Activated CD4-positive, alpha-beta T cell treated with anti-CD3 and anti-CD28 coated beads for 36 hours (primary cell): ENCODE measurements at regions not wholly inside any gene's neighbourhood (a gene's known extent, or its start where the extent isn't known, plus 50 kb on each side); places are given as distances from the start of the nearest gene placed in this dataset.

ENCODE experiments used
- ATAC-seq: fragments of 200-7000 bp; cut with Tn5 transposase; one replicate; pipeline ENCODE4 v1.10.0; 2021; ENCODE audit warnings: mild to moderate bottlenecking, moderate library complexity
- CTCF ChIA-PET: fragments of 350-600 bp; sonication (Branson Sonifier 250); formaldehyde crosslinking; loops from one replicate; lab custom pipeline; 2021; ENCODE audit warnings: antibody characterized with exemption; lab: Charles Lee
- POLR2A ChIA-PET: fragments of 350-600 bp; sonication (Branson Sonifier 250); formaldehyde crosslinking; loops from one replicate; lab custom pipeline; 2021; ENCODE audit warnings: antibody characterized with exemption, inconsistent platforms; lab: Charles Lee
- DNase-seq: peaks from one replicate; pipeline ENCODE4 v3.0.0-alpha.2; 2020
- H3K27ac Mint-ChIP-seq: one replicate; pipeline ENCODE4 v1.8.0; 2021; ENCODE audit warnings: mixed read lengths
- H3K27me3 Mint-ChIP-seq: one replicate; pipeline ENCODE4 v1.8.0; 2021; ENCODE audit warnings: mixed read lengths
- H3K36me3 Mint-ChIP-seq: one replicate; pipeline ENCODE4 v1.8.0; 2021; ENCODE audit warnings: low read depth, mixed read lengths
- H3K4me1 Mint-ChIP-seq: one replicate; pipeline ENCODE4 v1.8.0; 2021; ENCODE audit warnings: mixed read lengths
- H3K4me3 Mint-ChIP-seq: one replicate; pipeline ENCODE4 v1.8.0; 2021; ENCODE audit warnings: mild to moderate bottlenecking, moderate library complexity, mixed read lengths
- H3K9me3 Mint-ChIP-seq: one replicate; pipeline ENCODE4 v1.8.0; 2021; ENCODE audit warnings: low read depth, mixed read lengths
- intact Hi-C, 2 experiments: fragments of 100-400 bp; cut with DNase I in 1 of 2; cut with micrococcal nuclease in 1 of 2; formaldehyde crosslinking; loops; one replicate each; pipeline versions ENCODE4 v1.14.2 to v1.15.1; 2022 to 2024; cut with DNase I, micrococcal nuclease

DNA sequence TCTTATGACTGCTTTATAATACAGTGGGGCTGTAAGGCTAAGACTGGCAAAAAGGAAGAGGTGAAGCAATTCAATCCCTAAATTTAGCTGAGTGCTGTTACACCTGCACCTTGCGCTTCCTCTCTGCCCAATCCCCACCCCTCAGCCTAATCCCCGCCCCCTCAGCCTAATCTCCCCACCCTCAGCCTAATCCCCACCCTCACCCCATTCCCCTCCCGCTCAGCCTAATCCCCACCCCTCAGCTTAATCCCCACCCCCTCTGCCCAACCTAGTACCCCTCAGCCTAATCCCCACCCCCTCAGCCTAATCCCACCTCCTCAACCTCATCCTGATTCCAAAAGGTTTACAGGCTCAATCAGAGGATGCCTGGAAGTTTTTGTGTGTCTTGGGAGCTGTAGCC is 155.5 kb downstream of the PMP22 start:
- Mint-ChIP-seq H3K36me3 (no peaks in the 10 kb centered on the region), H3K4me3 (no peak overlapping the region), H3K9me3 (no peaks in the 10 kb centered on the region), H3K4me1 (no peaks in the 10 kb centered on the region), H3K27me3 (no peaks in the 10 kb centered on the region), H3K27ac (no peak overlapping the region)
- intact Hi-C loops = no loop called here
- ChIA-PET CTCF (interaction anchor here (0.7 kb wide), 1 partner anchor 17 kb away, joined by 3 read pairs; no protein-coding TSS in a partner anchor), POLR2A (no interaction called here)
- DNase-seq (no peak), ATAC-seq (no peak)

DNA sequence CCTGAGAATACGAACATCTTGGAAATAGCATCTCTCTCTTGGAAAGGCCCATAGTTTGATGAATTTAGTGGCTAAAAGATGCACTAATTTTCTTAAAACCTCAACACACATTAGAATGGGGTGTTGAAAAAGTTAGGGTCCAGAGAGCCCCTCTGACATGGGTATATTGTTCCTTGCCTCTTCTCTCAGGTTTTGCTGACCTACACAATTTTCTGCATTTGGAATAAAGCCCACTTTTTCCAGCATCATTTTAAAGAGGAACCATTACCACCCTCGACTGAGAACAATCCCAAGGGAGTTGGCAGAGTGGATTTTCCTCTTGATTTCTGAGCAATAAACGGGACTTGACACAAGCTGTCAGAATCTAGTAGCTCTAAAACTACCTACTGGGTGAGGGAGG is 156.1 kb downstream of the PMP22 start:
- no peak overlapping the region for H3K4me3 Mint-ChIP-seq
- no peaks in the 10 kb centered on the region for H3K27me3 Mint-ChIP-seq
- no peak for DNase-seq
- no peaks in the 10 kb centered on the region for H3K9me3 Mint-ChIP-seq
- H3K36me3 Mint-ChIP-seq = no peaks in the 10 kb centered on the region
- ChIA-PET POLR2A (no interaction called here), CTCF (interaction anchor here (0.7 kb wide), 1 partner anchor 18 kb away, joined by 3 read pairs; no protein-coding TSS in a partner anchor)
- intact Hi-C loops = no loop called here
- H3K27ac Mint-ChIP-seq = no peak overlapping the region
- no peaks in the 10 kb centered on the region for H3K4me1 Mint-ChIP-seq
- no peak for ATAC-seq

- H3K4me3 Mint-ChIP-seq = no peak overlapping the region
- DNase-seq = no peak
- no peaks in the 10 kb centered on the region for H3K36me3 Mint-ChIP-seq
- H3K27me3 Mint-ChIP-seq = no peaks in the 10 kb centered on the region
- H3K4me1 Mint-ChIP-seq = no peaks in the 10 kb centered on the region
- H3K9me3 Mint-ChIP-seq = no peaks in the 10 kb centered on the region
- POLR2A ChIA-PET = no interaction called here
- intact Hi-C loops = no loop called here
- no peak for ATAC-seq
- CTCF ChIA-PET = no interaction called here
- no peak overlapping the region for H3K27ac Mint-ChIP-seq
Observed at GRCh38 chr17:15106540-15106939, 158.6 kb downstream of the PMP22 start.

DNA sequence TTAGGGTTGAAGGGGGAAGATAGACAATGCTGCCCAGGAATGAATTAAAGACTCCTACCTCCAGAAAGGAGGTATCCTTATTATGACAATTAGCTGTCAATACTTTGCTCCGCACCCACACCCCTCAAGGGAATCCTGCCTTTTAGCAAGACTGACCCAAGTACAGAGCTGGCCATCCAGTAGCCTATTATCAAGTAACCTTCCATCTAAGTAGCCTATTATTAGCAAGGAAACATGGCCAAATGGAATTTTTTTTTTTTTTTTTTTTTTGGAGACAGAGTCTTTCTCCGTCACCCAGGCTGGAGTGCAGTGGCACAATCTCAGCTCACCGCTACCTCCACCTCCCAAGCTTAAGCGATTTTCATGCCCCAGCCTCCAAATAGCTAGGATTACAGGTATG is 161.3 kb downstream of the PMP22 start:
- ChIA-PET POLR2A (no interaction called here), CTCF (interaction anchor here (0.6 kb wide), 1 partner anchor 478 kb away, joined by 4 read pairs; no protein-coding TSS in a partner anchor)
- Mint-ChIP-seq H3K27me3 (peaks cover 6% of the 10 kb centered on the region), H3K36me3 (no peaks in the 10 kb centered on the region), H3K27ac (no peak overlapping the region), H3K4me3 (no peak overlapping the region), H3K9me3 (no peaks in the 10 kb centered on the region), H3K4me1 (no peaks in the 10 kb centered on the region)
- ATAC-seq (no peak), DNase-seq (no peak)
- intact Hi-C loops = no loop called here

DNA sequence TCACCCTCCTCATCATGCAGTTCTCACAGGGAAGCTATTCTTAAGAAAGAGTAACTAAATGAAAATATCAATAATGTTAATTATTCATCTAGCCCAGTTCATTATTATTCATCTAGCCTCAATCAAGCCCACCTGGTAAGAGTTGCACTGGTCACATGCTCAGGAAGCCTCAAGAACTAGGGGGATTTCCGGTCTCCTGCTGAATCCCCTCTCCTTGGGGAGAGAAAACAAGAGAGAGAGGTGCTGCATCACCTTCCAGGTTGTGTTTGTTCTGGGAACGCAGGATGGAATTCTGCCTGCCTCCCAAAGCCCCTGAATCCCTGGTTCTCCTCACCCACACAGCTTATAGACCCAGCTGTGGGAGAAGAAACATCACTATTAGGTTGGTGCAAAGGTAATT is 164.0 kb downstream of the PMP22 start:
- ChIA-PET POLR2A (no interaction called here), CTCF (interaction anchor here (0.5 kb wide), 1 partner anchor 73 kb away, joined by 3 read pairs; no protein-coding TSS in a partner anchor)
- no peak overlapping the region for H3K27ac Mint-ChIP-seq
- H3K4me1 Mint-ChIP-seq = no peaks in the 10 kb centered on the region
- H3K4me3 Mint-ChIP-seq = no peak overlapping the region
- peaks cover 9% of the 10 kb centered on the region for H3K27me3 Mint-ChIP-seq
- no peaks in the 10 kb centered on the region for H3K9me3 Mint-ChIP-seq
- DNase-seq = no peak
- intact Hi-C loops = no loop called here
- no peaks in the 10 kb centered on the region for H3K36me3 Mint-ChIP-seq
- ATAC-seq = no peak

DNA sequence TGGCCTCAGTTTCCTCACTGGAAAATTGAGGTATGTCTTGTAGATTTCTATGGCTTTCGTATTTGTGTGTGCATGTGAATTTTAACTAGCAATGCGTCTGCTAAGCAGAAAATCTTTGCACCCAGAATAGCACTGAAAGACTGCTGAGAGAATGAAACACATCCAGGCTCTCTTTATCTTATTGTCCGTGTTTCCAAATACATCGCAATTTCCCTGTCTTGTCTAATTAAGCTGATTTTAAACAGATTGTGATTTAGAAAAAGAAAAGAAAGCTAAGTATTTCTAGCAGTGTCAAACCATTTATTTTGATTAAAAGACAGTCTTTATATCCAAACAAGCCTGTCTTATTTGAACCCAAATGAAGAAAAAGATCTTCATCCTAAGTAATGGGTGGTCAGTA is 168.6 kb downstream of the PMP22 start:
- DNase-seq (no peak), ATAC-seq (no peak)
- Mint-ChIP-seq H3K36me3 (no peaks in the 10 kb centered on the region), H3K9me3 (no peaks in the 10 kb centered on the region), H3K4me3 (no peak overlapping the region), H3K4me1 (no peaks in the 10 kb centered on the region), H3K27me3 (peaks cover 12% of the 10 kb centered on the region), H3K27ac (no peak overlapping the region)
- ChIA-PET CTCF (no interaction called here), POLR2A (no interaction called here)
- intact Hi-C loops = no loop called here

DNA sequence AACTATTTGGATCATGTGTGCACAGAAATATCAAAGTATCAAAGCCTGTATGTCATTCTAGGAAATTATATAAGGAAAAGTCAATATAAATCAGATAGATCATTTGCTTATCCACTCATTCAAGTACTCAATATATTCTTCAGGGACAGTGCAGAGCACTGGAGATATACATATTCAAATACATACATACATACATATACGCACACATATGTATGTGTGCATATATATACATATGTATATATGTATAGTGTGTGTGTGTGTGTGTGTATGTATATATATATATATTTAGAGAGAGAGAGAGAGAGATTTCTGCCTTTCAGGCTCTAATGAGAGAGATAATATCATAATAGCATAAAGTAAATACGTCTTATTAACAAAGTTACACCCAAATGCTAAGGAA is 169.2 kb downstream of the PMP22 start:
- intact Hi-C loops = no loop called here
- ATAC-seq (no peak), DNase-seq (no peak)
- ChIA-PET POLR2A (no interaction called here), CTCF (no interaction called here)
- Mint-ChIP-seq H3K4me3 (no peak overlapping the region), H3K4me1 (no peaks in the 10 kb centered on the region), H3K27ac (no peak overlapping the region), H3K36me3 (no peaks in the 10 kb centered on the region), H3K27me3 (peaks cover 9% of the 10 kb centered on the region), H3K9me3 (no peaks in the 10 kb centered on the region)

- Mint-ChIP-seq H3K4me3 (no peak overlapping the region), H3K4me1 (no peaks in the 10 kb centered on the region), H3K27ac (no peak overlapping the region), H3K27me3 (peaks cover 4% of the 10 kb centered on the region), H3K36me3 (no peaks in the 10 kb centered on the region), H3K9me3 (no peaks in the 10 kb centered on the region)
- DNase-seq (no peak), ATAC-seq (no peak)
- ChIA-PET CTCF (no interaction called here), POLR2A (no interaction called here)
- intact Hi-C loops = no loop called here
Observed at GRCh38 chr17:15092762-15093161, 172.4 kb downstream of the PMP22 start.

DNA sequence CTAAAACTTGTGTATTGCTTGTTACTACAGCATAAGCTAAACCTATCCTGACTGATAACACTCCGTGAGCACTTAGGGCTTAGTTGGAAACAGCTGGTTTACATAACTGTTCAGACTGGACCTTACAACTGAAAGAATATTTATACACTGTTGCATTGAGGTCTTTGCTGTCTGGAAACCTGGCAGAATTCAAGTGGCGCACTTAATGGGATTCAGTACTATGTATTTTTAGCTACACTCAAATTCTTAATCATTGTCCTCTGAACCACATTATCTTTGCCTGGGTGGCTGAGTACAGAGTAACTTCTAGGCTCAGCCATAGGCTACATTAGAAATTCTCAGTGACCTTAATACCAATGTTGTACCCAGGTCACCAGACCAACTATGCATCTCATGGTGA is 172.9 kb downstream of the PMP22 start:
- CTCF ChIA-PET = no interaction called here

DNA sequence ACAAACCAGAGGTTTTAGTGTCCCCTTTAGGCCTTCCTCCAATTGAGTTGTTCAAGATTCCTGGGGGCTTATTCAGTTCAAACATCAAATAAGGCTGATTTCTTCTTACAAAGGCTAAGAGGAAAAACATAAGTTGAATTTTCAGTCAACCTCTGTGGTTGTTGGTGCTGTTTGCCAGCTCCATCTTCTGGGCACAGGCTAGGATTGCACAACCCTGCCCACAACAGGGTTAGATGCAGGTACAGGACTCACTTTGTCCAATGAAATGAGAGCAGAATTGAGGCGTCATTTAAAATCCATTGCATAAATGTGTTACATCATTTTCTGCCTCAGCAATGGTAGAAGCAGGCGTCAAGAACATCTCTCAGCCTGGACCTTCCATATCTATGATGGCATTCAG is 173.3 kb downstream of the PMP22 start:
- ATAC-seq (no peak), DNase-seq (peak; percentile 6)
- Mint-ChIP-seq H3K4me1 (no peaks in the 10 kb centered on the region), H3K27me3 (peaks cover 7% of the 10 kb centered on the region), H3K27ac (no peak overlapping the region), H3K4me3 (no peak overlapping the region), H3K36me3 (no peaks in the 10 kb centered on the region), H3K9me3 (no peaks in the 10 kb centered on the region)
- intact Hi-C loops = no loop called here
- POLR2A ChIA-PET = interaction anchor here (0.5 kb wide), 1 partner anchor 155 kb away, joined by 4 read pairs; no protein-coding TSS in a partner anchor
- CTCF ChIA-PET = no interaction called here

More for the DNA sequence above, 172.9 kb downstream of the PMP22 start:
- no peak for ATAC-seq
- Mint-ChIP-seq H3K4me1 (no peaks in the 10 kb centered on the region), H3K27me3 (peaks cover 7% of the 10 kb centered on the region), H3K27ac (no peak overlapping the region), H3K36me3 (no peaks in the 10 kb centered on the region), H3K9me3 (no peaks in the 10 kb centered on the region), H3K4me3 (no peak overlapping the region)
- intact Hi-C loops = no loop called here
- POLR2A ChIA-PET = no interaction called here
- DNase-seq = no peak

- ChIA-PET CTCF (no interaction called here), POLR2A (no interaction called here)
- intact Hi-C loops = no loop called here
- ATAC-seq = no peak
- no peak for DNase-seq
- Mint-ChIP-seq H3K4me1 (no peaks in the 10 kb centered on the region), H3K27ac (no peak overlapping the region), H3K4me3 (no peak overlapping the region), H3K36me3 (no peaks in the 10 kb centered on the region), H3K27me3 (peaks cover 9% of the 10 kb centered on the region), H3K9me3 (no peaks in the 10 kb centered on the region)
Observed at GRCh38 chr17:15090533-15090932, 174.6 kb downstream of the PMP22 start.

GRCh38 chr17:15087946-15088345 is 177.2 kb downstream of the PMP22 start:
- Mint-ChIP-seq H3K4me1 (no peaks in the 10 kb centered on the region), H3K27ac (no peak overlapping the region), H3K4me3 (no peak overlapping the region), H3K9me3 (no peaks in the 10 kb centered on the region), H3K27me3 (peaks cover 9% of the 10 kb centered on the region), H3K36me3 (no peaks in the 10 kb centered on the region)
- DNase-seq = no peak
- intact Hi-C loops = no loop called here
- no peak for ATAC-seq
- POLR2A ChIA-PET = no interaction called here
- CTCF ChIA-PET = no interaction called here
